ENCODE measurements at regions not wholly inside any gene's neighbourhood (a gene's known extent, or its start where the extent isn't known, plus 50 kb on each side); places are given as distances from the start of the nearest gene placed in this dataset.

GRCh38 chr7:25279705-25280104 lies 51.4 kb upstream of the NPVF start:
- no peak for DNase-seq (ENCODE audit: low read depth)

DNA sequence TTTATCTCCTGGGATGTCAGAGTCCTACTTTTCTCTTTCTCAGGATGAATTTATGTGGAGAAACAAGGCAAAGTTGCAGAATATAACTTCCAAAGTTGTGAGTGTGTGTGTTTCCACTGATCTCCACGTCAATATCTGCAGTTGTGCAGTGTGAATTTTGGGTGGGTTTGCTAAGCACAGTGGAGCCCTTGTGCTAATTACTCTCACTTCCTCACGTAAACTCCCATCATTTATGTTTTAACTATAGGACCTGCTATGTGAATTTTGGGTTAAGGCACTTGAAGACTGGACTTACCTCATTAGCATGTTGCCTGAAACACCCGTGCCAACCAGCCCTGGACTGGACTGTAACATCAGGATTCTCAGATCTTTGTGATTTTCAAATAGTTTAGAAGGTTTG lies 51.9 kb upstream of the NPVF start:
- DNase-seq (ENCODE audit: low read depth) = no peak

DNA sequence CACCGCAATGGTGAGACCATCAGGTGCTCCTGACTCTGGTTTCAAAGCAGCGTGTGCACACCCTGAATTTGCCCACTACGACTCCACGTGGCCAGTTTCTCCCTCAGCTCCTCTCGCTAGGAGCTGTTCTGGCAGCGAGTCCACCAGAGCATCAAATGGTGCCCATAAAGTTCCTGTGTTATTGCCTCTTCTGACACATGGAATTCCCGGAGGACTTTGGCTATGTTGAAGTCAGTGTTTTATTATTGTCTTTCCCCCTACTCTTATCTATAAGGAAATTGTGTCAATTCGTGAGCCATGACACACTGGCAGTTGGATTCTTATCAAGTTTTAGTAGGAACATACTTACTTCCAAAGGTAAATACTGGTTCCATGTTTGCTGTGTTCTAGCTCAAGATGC lies 53.9 kb upstream of the NPVF start:
- DNase-seq (ENCODE audit: low read depth) = peak; percentile 21

GRCh38 chr7:25286756-25287155 lies 58.5 kb upstream of the NPVF start:
- no peak for DNase-seq (ENCODE audit: low read depth)

DNA sequence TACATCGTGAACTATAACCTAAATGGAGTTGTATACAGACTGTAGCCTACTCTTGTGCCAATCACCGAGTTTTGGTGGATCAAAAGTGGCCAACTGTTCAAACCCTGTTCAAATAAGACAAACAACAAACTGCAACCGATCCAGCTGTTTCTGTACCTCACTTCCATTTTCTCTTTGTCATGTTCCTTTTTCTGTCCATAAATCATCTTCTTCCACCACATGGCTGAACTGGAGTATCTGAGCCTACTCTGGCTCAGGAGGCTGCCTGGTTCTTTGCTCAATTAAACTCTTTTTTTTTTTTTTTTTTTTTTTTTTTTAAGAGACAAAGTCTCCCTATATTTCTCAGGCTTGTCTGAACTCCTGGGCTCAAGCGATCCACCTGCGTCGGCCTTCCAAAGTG lies 59.0 kb upstream of the NPVF start:
- DNase-seq (ENCODE audit: low read depth) = no peak

GRCh38 chr7:25288556-25289307 lies 60.4 kb upstream of the NPVF start:
- DNase-seq (ENCODE audit: low read depth) = no peak

DNA sequence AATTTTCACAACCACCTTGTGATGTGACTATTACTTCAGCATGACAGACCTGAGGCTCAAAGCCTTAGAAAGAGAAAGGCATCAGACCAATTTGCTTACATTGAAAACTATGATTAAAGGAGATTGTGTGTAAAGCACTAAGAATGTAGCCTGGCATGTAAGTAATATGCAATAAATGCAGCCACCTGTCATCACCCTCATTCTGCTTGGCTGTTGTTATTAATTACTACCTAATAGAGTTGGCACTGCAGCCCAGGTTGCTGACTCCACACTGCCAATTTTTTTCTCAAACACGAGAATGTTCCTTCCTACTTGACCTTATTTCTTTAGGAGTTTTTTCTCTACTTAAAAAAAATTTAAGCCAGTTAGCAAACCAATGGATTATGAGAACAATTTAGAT lies 61.2 kb upstream of the NPVF start:
- no peak for DNase-seq (ENCODE audit: low read depth)

DNA sequence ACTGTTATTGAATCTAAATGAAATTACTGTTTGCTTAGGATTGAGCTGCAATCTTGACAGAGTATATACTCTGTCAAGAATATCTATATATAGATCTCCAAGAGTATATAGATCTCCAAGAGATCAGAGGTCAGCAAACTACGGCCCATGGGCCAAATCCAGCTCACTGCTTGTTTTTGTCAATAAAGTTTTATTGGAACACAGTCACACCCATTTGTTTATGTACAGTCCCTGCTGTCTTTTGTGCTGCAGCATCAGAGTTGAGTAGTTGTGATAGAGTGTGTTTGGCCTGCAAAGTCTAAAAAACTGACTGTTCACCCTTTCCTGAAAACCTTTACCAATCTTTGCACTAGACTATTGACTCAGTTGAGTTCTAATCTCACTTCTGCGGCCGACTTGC lies 66.3 kb upstream of the NPVF start:
- DNase-seq (ENCODE audit: low read depth) = no peak

DNA sequence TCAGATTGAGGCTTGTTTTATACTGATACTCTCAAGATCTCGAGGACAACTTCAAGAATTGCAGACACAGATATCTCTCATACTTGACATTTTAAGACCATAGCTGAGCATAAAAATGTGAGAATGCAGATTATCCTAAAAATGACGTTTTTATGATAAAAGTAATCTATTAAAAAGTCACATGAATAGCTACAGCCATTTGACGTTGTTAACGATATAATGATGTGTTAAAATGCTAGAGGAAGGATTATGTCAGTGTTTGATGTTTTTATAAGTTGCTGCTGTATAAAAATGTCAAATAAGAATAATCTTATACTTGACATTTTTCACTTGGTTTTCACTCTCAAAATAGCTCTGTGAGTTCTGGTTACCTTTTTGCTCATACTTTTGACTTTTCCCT lies 67.1 kb upstream of the NPVF start:
- no peak for DNase-seq (ENCODE audit: low read depth)

- no peak for DNase-seq (ENCODE audit: low read depth)
Observed at GRCh38 chr7:25296086-25296485, 67.8 kb upstream of the NPVF start.

- no peak for DNase-seq (ENCODE audit: low read depth)
Observed at GRCh38 chr7:25297278-25297677, 69.0 kb upstream of the NPVF start.

GRCh38 chr7:25303281-25304181 lies 75.2 kb upstream of the NPVF start:
- no peak for DNase-seq (ENCODE audit: low read depth)

- no peak for DNase-seq (ENCODE audit: low read depth)
Observed at GRCh38 chr7:25304691-25305090, 76.4 kb upstream of the NPVF start.

GRCh38 chr7:25305831-25306230 lies 77.5 kb upstream of the NPVF start:
- DNase-seq (ENCODE audit: low read depth) = no peak

- no peak for DNase-seq (ENCODE audit: low read depth)
Observed at GRCh38 chr7:25307624-25308023, 79.3 kb upstream of the NPVF start.

DNA sequence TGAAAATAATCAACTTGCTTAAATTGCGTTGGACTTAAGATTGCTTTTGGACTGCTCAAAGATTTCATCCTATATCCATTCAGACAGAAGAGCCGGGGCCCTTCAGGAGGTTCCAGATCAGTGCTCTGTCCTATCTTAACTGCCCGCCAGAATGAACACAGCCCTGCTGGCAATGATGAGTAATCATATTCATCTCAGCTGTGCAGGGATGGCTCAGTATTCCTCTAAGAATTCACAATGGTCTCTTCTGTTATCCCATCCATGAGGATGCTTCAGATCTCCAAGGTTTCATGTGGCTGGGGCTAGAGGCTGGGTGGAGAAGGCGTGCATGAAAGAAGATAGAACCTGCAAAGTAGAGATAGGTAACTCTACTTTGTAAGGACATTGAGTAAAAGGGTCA lies 80.0 kb upstream of the NPVF start:
- DNase-seq (ENCODE audit: low read depth) = no peak

DNA sequence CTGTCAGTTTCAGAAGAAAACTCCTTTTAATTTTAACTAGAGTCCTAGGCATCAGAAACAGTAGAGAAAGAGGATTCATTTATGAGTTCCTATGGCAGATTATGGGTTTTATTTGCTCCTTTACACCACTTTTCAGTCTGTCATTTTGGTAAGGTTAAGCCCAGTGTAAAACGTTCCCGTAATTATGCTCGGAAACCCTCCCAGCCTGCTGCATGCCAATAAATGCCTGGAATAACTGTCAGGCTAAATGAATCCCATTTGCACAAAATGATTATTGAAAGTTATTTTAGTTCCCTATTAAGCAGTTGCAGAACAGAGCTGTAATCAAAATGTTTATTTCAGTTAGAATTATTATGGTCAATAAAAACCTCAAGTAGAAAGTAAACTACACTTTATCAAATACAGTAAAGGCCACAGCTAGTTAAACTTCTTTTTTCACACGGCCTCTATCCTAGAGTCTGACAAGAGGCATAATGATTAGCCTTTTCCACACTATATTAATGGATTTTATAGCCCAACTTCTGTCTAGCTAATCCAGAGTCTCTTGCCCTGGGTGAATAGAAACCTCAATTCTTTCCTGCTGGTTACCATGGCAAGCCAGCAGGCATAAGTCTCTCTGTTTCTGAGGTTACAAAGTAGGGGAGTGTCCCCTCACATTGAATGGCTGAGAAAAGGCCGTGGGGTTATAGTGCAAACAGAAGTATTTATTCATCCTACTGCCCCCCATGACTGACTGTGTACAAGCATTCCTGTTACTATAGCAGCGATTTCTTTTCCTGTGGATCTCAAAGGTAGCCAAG lies 80.8 kb upstream of the NPVF start:
- no peak for DNase-seq (ENCODE audit: low read depth)

DNA sequence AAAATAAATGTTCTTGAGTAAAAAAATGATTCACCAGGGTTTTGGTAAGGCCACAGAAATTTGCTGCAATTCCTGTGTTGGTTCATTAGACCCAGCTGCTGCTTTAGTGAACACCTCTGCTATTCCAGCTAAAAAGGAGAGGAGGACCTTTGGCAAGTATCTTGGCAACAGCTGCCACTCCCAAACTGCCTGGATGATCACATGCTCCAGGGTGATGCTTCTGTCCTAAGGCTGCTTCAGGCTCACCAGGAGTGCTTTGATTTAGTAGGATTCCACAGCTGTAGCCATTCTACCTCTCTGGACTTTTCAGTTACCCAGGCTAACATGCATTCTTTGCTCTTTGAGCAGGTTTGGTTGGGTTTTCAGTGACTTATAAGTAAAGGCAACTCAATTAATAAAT lies 82.6 kb upstream of the NPVF start:
- DNase-seq (ENCODE audit: low read depth) = no peak

DNA sequence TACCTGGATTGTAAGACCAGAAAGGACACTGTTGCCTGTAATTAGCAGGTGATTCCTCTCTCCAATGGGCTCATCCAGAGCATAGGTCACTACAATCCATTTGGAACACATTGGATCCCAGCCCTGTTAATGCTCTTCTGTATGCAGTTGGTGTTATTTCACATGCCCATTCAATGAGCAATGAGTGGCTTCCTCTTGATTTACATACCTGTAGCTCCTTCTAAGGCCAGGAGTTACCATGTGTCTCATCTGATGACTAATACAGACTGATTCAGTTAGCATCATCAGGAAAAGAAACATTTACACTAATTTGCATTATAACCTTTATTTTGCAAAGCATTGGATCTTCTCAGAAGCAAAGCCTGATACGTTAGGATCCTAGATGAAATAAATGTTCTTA lies 83.1 kb upstream of the NPVF start:
- DNase-seq (ENCODE audit: low read depth) = peak; percentile 53

DNA sequence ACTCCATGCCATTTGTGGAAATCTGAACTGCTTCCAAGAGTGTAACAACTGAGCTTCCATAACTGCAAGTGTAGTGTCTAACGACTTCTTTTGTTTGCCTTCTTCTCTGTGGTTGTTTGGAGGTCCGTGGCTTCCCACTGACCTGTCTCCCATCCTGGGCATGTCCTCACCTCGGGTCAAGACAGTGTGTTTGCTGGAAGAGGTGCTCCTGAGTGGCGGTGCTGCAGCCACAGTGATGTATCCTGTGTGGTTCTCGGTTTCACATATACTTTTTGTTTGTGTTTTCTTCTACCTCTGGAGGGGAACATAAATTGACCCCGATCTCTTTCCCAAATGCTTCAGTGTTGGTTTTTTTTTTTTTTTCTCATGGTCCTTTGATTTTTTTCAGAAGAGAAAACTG lies 84.7 kb upstream of the NPVF start:
- no peak for DNase-seq (ENCODE audit: low read depth)

DNA sequence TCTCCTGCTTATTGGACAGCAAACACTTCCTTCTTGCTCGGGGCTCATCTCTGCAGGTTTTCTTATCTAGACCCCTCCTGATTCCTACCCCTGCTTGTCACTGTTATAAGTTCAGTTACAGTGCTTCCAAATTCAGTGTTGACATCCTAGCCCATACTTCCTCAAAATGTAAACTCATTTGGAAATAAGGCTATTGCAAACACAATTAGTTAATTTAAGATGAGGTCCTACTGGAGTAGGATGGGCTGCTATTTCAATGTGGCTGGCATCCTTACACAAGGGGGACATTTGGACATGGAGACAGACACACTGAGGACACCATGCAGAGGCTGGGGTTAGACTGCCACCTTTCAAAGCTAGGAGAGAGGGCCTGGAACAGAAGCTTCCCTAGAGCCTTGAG lies 85.2 kb upstream of the NPVF start:
- DNase-seq (ENCODE audit: low read depth) = no peak

DNA sequence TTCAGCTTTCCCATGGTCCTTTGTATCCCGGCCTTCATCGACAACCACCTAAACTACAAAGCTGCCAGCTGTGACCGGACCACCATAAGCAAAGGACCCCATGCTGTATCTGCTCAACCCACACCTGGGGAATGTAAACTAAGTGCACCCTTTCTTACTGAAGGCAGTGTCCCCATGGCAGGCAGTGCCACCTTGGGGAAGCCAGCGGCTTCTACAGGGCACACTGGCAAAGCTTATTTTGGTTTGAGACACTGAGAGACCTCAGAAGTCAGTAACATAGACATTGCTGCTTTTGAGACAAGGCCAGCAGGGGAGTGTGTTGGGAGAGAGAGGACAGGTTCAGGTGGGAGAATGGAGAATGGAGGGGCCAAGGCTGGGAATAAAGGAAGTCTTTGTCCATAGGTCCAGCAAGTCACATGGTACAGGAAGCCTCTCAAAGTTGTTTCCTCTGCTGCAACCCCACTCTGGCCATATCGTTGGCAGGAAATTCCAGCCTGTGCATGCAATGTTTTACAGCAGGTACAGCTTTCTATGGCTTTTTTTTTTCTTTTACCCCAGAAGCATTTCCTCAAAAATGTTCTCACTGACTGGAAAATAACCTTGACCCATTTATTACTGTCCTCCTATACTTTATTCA lies 85.9 kb upstream of the NPVF start:
- DNase-seq (ENCODE audit: low read depth) = peak; percentile 17

Measured in Daoy (cell line).